Fibroblast of lung (primary cell): ENCODE measurements at regions not wholly inside any gene's neighbourhood (a gene's known extent, or its start where the extent isn't known, plus 50 kb on each side); places are given as distances from the start of the nearest gene placed in this dataset.
"Not testable (repeated sequence)": the region's sequence is repeated elsewhere in the genome, so short reads cannot be mapped to it uniquely, and the experiment has no call there.

Experiments
- CTCF ChIP-seq, 2 donors: IDR thresholded peaks in 1 of 2; conservative IDR thresholded peaks in 1 of 2; 1 replicate in 1 of 2; 2 replicates in 1 of 2; pipeline ENCODE4 v1.5.1; 2011 to 2012; ENCODE audit warnings: low read length in 2 of 2, control low read depth in 1 of 2, inconsistent platforms in 1 of 2, low read depth in 1 of 2, mild to moderate bottlenecking in 1 of 2
- EZH2 ChIP-seq: IDR thresholded peaks from 2 replicates; pipeline ENCODE4 v1.5.1; 2012; ENCODE audit warnings: low read length, control low read depth, mild to moderate bottlenecking; ENCODE audit errors: missing control alignments

- not testable (repeated sequence) for TF ChIP-seq CTCF (conservative IDR thresholded peaks at IDR 0.05 in 1 of 2, IDR thresholded peaks at IDR 0.05 in 1 of 2; ENCODE audit: low read depth in 1 of 2, low read length in 2 of 2); EZH2
These were observed 125.9 kb upstream of the PDE1A start for GRCh38 chr2:182552785-182553184.
